Activated CD4-positive, CD25-positive, alpha-beta regulatory T cell treated with anti-CD3 and anti-CD28 coated beads, Interleukin-2, amount 50 U/mL, for 72 hours (primary cell): ENCODE measurements at regions not wholly inside any gene's neighbourhood (a gene's known extent, or its start where the extent isn't known, plus 50 kb on each side); places are given as distances from the start of the nearest gene placed in this dataset.
"Not testable (repeated sequence)": the region's sequence is repeated elsewhere in the genome, so short reads cannot be mapped to it uniquely, and the experiment has no call there.

Source experiments
- DNase-seq: peaks from one replicate; pipeline ENCODE4 v3.0.0; 2021

DNA sequence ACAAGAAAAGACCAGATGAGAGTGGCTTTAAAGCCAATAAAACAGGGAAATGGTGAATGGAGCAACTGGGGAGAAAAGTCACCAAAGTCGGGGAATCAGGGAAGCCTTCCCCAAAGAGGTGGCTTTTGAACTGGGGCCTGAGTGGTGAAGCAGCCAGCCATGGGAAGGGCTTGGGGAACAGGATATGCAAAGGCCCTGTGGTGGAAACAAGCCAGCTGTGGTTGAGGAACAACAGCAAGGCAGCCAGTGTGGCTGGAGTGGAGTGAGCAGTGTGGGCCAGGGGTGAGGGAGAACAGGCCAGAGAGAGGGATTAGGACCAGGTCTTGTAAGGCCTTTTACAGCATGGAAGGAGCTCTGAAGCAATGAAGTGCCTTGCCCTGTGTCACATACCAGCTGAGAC, 51.0 kb upstream of the ROPN1B start:
- not testable (repeated sequence) for DNase-seq

DNA sequence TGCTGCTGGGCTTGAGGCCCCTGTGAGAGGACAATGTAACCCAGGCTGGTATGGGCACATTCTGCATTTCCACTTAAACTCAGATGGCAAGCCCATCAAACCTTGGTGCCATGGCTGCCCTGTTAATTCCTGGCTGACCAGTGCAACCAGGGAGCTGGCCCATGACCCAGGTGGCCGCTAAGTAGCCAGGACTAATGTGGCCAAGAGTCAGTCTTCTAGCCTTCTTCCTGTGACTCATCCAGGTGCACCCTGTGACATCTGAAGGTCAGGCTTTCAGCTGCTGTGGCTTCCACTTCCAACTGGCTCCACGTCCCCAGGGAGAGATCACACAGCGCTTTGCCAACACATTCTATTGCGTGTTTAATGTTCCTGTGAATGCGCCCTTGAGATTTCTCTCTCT, 50.5 kb upstream of the ROPN1B start:
- not testable (repeated sequence) for DNase-seq

DNA sequence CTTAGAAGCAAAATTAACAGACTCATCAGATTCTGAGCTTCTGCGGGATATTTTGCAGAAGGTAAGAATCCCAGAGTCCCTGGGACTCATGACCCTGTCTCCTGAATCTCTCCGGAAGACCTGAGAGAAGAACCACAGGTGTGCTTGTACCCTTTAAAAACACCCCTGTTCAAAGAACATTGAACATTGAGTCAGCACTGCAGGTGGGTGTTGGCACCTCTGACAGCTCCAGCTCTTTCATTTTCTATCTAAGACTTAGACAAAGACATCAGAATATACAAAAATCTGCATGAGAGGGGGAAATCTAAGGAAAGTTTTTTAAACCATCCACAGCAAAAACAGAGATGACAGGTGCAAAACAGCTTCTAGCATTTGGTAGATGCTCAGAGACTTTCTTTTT, 50.1 kb upstream of the ROPN1B start:
- not testable (repeated sequence) for DNase-seq
